GM21576 (cell line): ENCODE measurements at regions not wholly inside any gene's neighbourhood (a gene's known extent, or its start where the extent isn't known, plus 50 kb on each side); places are given as distances from the start of the nearest gene placed in this dataset.

Experiments used
- ATAC-seq: cut with Tn5 transposase; IDR thresholded peaks from one replicate; pipeline ENCODE4 v1.9.1; 2021; ENCODE audit warnings: mild to moderate bottlenecking, moderate library complexity; ENCODE audit not compliant: unreplicated experiment

- no peak for ATAC-seq
Measured at GRCh38 chr6:121499666-121500065, 64.2 kb downstream of the GJA1 start.

- no peak for ATAC-seq
Measured at GRCh38 chr6:121503589-121503991, 68.1 kb downstream of the GJA1 start.

- no peak for ATAC-seq
Measured at GRCh38 chr6:121504227-121504626, 68.8 kb downstream of the GJA1 start.

GRCh38 chr6:121505284-121505683 lies 69.8 kb downstream of the GJA1 start:
- ATAC-seq, result no peak

GRCh38 chr6:121506761-121507754 lies 71.6 kb downstream of the GJA1 start:
- ATAC-seq, result no peak

- ATAC-seq, result no peak
Measured at GRCh38 chr6:121510568-121511177, 75.2 kb downstream of the GJA1 start.

GRCh38 chr6:121515630-121516265 lies 80.3 kb downstream of the GJA1 start:
- no peak for ATAC-seq

GRCh38 chr6:121516331-121516730 lies 80.9 kb downstream of the GJA1 start:
- ATAC-seq, result no peak

GRCh38 chr6:121520337-121521163 lies 85.1 kb downstream of the GJA1 start:
- ATAC-seq, result no peak

- ATAC-seq, result no peak
Measured at GRCh38 chr6:121521164-121521555, 85.7 kb downstream of the GJA1 start.

GRCh38 chr6:121522265-121522664 lies 86.8 kb downstream of the GJA1 start:
- ATAC-seq, result no peak

- no peak for ATAC-seq
Measured at GRCh38 chr6:121522771-121523386, 87.4 kb downstream of the GJA1 start.

- no peak for ATAC-seq
Measured at GRCh38 chr6:121523628-121524027, 88.2 kb downstream of the GJA1 start.

- ATAC-seq, result no peak
Measured at GRCh38 chr6:121526282-121526681, 90.8 kb downstream of the GJA1 start.

- ATAC-seq, result no peak
Measured at GRCh38 chr6:121531658-121532169, 96.3 kb downstream of the GJA1 start.

- ATAC-seq, result no peak
Measured at GRCh38 chr6:121533321-121533841, 97.9 kb downstream of the GJA1 start.

- no peak for ATAC-seq
Measured at GRCh38 chr6:121535777-121536176, 100.3 kb downstream of the GJA1 start.

- no peak for ATAC-seq
Measured at GRCh38 chr6:121536345-121536744, 100.9 kb downstream of the GJA1 start.

GRCh38 chr6:121539439-121539838 lies 104.0 kb downstream of the GJA1 start:
- no peak for ATAC-seq

GRCh38 chr6:121540210-121540609 lies 104.8 kb downstream of the GJA1 start:
- ATAC-seq, result no peak
